ENCODE measurements at regions not wholly inside any gene's neighbourhood (a gene's known extent, or its start where the extent isn't known, plus 50 kb on each side); places are given as distances from the start of the nearest gene placed in this dataset.

- TF ChIP-seq CTCF (IDR thresholded peaks at IDR 0.05) (no peak), POLR2A (IDR thresholded peaks at IDR 0.05) (no peak), POLR2AphosphoS5 (IDR thresholded peaks at IDR 0.05; ENCODE audit: insufficient read depth in 1 of 2, low read depth in 1 of 2) (no peak)
These were observed 193.7 kb upstream of the MEX3C start for GRCh38 chr18:51391215-51391614.

Data from vagina (tissue), 2 donors.